HEK293 (cell line): ENCODE measurements at regions not wholly inside any gene's neighbourhood (a gene's known extent, or its start where the extent isn't known, plus 50 kb on each side); places are given as distances from the start of the nearest gene placed in this dataset.

Source experiments
- MYNN ChIP-seq: fragments of 450-650 bp; formaldehyde crosslinking; IDR thresholded peaks from 2 replicates; pipeline ENCODE4 v1.5.1; 2016; ENCODE audit warnings: missing biosample characterization, missing genetic modification characterization, borderline replicate concordance
- REPIN1 ChIP-seq: fragments of 450-650 bp; formaldehyde crosslinking; IDR thresholded peaks from 2 replicates; pipeline ENCODE4 v1.5.1; 2017; ENCODE audit warnings: missing biosample characterization, missing genetic modification characterization, low read depth
- ZNF112 ChIP-seq: fragments of 450-650 bp; formaldehyde crosslinking; IDR thresholded peaks from 2 replicates; pipeline ENCODE4 v1.5.0; 2017; ENCODE audit warnings: missing biosample characterization, missing genetic modification characterization
- ZNF146 ChIP-seq: fragments of 450-650 bp; formaldehyde crosslinking; IDR thresholded peaks from 2 replicates; pipeline ENCODE4 v1.5.1; 2016; ENCODE audit warnings: missing biosample characterization, missing genetic modification characterization
- ZNF274 ChIP-seq, 2 experiments: fragments of 200-500 bp in 1 of 2; fragments of 450-650 bp in 1 of 2; sonication (Bioruptor generic) in 1 of 2; formaldehyde crosslinking in 1 of 2; IDR thresholded peaks; 2 replicates each; pipeline versions ENCODE4 v1.5.1 to v1.6.1; 2014 to 2016; ENCODE audit warnings: borderline replicate concordance in 1 of 2, inconsistent platforms in 1 of 2, low read length in 1 of 2, missing biosample characterization in 1 of 2, missing genetic modification characterization in 1 of 2
- ZNF660 ChIP-seq: fragments of 450-650 bp; IDR thresholded peaks from 2 replicates; pipeline ENCODE4 v1.5.1; 2018; ENCODE audit warnings: missing biosample characterization, mild to moderate bottlenecking, missing genetic modification characterization
- ZNF843 ChIP-seq: fragments of 450-650 bp; formaldehyde crosslinking; IDR thresholded peaks from 2 replicates; pipeline ENCODE4 v1.5.1; 2016; ENCODE audit warnings: missing biosample characterization, missing genetic modification characterization
- TF ChIP-seq, protein P1 (sequence below): fragments of 450-650 bp; formaldehyde crosslinking; IDR thresholded peaks from 2 replicates; pipeline ENCODE4 v1.5.1; 2016; ENCODE audit warnings: missing biosample characterization, missing genetic modification characterization
- TF ChIP-seq, protein P2 (sequence below): fragments of 450-650 bp; IDR thresholded peaks from 2 replicates; pipeline ENCODE4 v1.5.1; 2018; ENCODE audit warnings: missing biosample characterization, mild to moderate bottlenecking, missing genetic modification characterization
- TF ChIP-seq, protein P3 (sequence below): fragments of 450-650 bp; formaldehyde crosslinking; IDR thresholded peaks from 2 replicates; pipeline ENCODE4 v1.5.1; 2016; ENCODE audit warnings: missing biosample characterization, missing genetic modification characterization
- TF ChIP-seq, protein P4 (sequence below): fragments of 450-650 bp; formaldehyde crosslinking; IDR thresholded peaks from 2 replicates; pipeline ENCODE4 v1.5.1; 2016; ENCODE audit warnings: missing biosample characterization, missing genetic modification characterization
- TF ChIP-seq, protein P5 (sequence below): fragments of 450-650 bp; formaldehyde crosslinking; IDR thresholded peaks from 2 replicates; pipeline ENCODE4 v1.5.1; 2017; ENCODE audit warnings: missing biosample characterization, missing genetic modification characterization
- TF ChIP-seq, protein P6 (sequence below): fragments of 450-650 bp; formaldehyde crosslinking; IDR thresholded peaks from 2 replicates; pipeline ENCODE4 v1.5.1; 2016; ENCODE audit warnings: missing biosample characterization, missing genetic modification characterization

DNA sequence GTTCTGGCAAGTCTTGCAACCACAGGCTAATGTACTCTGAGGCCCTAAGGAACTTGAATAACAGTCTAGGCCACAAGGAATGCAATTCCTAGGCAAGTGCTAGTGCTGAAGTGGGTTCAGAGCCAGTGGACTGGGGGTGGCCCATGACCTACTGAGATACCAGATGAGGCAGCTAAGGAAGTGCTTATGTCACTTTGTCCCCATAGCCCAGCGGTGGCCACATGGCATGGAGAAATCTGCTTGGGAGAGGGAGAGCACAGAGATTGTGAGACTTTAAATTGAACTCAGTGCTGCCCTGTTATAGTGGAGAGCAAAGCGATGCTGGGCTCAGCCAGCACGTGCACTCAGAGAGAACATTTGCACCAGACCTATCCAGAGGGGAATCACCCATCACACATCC is 629.5 kb downstream of the JRKL start:
- TF ChIP-seq, protein P1, sequence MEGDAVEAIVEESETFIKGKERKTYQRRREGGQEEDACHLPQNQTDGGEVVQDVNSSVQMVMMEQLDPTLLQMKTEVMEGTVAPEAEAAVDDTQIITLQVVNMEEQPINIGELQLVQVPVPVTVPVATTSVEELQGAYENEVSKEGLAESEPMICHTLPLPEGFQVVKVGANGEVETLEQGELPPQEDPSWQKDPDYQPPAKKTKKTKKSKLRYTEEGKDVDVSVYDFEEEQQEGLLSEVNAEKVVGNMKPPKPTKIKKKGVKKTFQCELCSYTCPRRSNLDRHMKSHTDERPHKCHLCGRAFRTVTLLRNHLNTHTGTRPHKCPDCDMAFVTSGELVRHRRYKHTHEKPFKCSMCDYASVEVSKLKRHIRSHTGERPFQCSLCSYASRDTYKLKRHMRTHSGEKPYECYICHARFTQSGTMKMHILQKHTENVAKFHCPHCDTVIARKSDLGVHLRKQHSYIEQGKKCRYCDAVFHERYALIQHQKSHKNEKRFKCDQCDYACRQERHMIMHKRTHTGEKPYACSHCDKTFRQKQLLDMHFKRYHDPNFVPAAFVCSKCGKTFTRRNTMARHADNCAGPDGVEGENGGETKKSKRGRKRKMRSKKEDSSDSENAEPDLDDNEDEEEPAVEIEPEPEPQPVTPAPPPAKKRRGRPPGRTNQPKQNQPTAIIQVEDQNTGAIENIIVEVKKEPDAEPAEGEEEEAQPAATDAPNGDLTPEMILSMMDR, result no peak
- TF ChIP-seq, protein P2, sequence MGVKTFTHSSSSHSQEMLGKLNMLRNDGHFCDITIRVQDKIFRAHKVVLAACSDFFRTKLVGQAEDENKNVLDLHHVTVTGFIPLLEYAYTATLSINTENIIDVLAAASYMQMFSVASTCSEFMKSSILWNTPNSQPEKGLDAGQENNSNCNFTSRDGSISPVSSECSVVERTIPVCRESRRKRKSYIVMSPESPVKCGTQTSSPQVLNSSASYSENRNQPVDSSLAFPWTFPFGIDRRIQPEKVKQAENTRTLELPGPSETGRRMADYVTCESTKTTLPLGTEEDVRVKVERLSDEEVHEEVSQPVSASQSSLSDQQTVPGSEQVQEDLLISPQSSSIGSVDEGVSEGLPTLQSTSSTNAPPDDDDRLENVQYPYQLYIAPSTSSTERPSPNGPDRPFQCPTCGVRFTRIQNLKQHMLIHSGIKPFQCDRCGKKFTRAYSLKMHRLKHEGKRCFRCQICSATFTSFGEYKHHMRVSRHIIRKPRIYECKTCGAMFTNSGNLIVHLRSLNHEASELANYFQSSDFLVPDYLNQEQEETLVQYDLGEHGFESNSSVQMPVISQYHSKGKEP, result no peak
- TF ChIP-seq, protein P3, sequence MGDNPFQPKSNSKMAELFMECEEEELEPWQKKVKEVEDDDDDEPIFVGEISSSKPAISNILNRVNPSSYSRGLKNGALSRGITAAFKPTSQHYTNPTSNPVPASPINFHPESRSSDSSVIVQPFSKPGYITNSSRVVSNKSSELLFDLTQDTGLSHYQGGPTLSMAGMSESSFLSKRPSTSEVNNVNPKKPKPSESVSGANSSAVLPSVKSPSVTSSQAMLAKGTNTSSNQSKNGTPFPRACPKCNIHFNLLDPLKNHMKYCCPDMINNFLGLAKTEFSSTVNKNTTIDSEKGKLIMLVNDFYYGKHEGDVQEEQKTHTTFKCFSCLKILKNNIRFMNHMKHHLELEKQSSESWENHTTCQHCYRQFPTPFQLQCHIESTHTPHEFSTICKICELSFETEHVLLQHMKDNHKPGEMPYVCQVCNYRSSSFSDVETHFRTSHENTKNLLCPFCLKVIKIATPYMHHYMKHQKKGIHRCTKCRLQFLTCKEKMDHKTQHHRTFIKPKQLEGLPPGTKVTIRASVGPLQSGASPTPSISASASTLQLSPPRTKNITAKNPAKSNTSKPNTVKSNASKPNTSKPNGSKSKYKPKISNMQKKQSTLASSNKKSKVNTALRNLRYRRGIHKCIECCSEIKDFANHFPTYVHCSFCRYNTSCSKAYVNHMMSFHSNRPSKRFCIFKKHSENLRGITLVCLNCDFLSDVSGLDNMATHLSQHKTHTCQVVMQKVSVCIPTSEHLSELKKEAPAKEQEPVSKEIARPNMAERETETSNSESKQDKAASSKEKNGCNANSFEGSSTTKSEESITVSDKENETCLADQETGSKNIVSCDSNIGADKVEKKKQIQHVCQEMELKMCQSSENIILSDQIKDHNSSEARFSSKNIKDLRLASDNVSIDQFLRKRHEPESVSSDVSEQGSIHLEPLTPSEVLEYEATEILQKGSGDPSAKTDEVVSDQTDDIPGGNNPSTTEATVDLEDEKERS (tag by site-specific recombination), result no peak
- TF ChIP-seq ZNF146 (tag by site-specific recombination) (no peak), REPIN1 (tag by site-specific recombination) (no peak), ZNF112 (tag by site-specific recombination) (no peak), ZNF660 (tag by site-specific recombination) (no peak), MYNN (tag by site-specific recombination) (no peak), ZNF843 (tag by site-specific recombination) (no peak), ZNF274 (IDR thresholded peaks at IDR 0.05; ENCODE audit: low read length) (no peak), ZNF274 (tag by site-specific recombination; IDR thresholded peaks at IDR 0.05; ENCODE audit: borderline replicate concordance) (no peak)
- TF ChIP-seq, protein P4, sequence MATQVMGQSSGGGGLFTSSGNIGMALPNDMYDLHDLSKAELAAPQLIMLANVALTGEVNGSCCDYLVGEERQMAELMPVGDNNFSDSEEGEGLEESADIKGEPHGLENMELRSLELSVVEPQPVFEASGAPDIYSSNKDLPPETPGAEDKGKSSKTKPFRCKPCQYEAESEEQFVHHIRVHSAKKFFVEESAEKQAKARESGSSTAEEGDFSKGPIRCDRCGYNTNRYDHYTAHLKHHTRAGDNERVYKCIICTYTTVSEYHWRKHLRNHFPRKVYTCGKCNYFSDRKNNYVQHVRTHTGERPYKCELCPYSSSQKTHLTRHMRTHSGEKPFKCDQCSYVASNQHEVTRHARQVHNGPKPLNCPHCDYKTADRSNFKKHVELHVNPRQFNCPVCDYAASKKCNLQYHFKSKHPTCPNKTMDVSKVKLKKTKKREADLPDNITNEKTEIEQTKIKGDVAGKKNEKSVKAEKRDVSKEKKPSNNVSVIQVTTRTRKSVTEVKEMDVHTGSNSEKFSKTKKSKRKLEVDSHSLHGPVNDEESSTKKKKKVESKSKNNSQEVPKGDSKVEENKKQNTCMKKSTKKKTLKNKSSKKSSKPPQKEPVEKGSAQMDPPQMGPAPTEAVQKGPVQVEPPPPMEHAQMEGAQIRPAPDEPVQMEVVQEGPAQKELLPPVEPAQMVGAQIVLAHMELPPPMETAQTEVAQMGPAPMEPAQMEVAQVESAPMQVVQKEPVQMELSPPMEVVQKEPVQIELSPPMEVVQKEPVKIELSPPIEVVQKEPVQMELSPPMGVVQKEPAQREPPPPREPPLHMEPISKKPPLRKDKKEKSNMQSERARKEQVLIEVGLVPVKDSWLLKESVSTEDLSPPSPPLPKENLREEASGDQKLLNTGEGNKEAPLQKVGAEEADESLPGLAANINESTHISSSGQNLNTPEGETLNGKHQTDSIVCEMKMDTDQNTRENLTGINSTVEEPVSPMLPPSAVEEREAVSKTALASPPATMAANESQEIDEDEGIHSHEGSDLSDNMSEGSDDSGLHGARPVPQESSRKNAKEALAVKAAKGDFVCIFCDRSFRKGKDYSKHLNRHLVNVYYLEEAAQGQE, result no peak
- TF ChIP-seq, protein P5, sequence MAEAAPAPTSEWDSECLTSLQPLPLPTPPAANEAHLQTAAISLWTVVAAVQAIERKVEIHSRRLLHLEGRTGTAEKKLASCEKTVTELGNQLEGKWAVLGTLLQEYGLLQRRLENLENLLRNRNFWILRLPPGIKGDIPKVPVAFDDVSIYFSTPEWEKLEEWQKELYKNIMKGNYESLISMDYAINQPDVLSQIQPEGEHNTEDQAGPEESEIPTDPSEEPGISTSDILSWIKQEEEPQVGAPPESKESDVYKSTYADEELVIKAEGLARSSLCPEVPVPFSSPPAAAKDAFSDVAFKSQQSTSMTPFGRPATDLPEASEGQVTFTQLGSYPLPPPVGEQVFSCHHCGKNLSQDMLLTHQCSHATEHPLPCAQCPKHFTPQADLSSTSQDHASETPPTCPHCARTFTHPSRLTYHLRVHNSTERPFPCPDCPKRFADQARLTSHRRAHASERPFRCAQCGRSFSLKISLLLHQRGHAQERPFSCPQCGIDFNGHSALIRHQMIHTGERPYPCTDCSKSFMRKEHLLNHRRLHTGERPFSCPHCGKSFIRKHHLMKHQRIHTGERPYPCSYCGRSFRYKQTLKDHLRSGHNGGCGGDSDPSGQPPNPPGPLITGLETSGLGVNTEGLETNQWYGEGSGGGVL, result no peak
- TF ChIP-seq, protein P6, sequence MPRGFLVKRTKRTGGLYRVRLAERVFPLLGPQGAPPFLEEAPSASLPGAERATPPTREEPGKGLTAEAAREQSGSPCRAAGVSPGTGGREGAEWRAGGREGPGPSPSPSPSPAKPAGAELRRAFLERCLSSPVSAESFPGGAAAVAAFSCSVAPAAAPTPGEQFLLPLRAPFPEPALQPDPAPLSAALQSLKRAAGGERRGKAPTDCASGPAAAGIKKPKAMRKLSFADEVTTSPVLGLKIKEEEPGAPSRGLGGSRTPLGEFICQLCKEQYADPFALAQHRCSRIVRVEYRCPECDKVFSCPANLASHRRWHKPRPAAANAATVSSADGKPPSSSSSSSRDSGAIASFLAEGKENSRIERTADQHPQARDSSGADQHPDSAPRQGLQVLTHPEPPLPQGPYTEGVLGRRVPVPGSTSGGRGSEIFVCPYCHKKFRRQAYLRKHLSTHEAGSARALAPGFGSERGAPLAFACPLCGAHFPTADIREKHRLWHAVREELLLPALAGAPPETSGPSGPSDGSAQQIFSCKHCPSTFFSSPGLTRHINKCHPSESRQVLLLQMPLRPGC (tag by site-specific recombination), result no peak
